ENCODE measurements at regions not wholly inside any gene's neighbourhood (a gene's known extent, or its start where the extent isn't known, plus 50 kb on each side); places are given as distances from the start of the nearest gene placed in this dataset.
"Not testable (repeated sequence)": the region's sequence is repeated elsewhere in the genome, so short reads cannot be mapped to it uniquely, and the experiment has no call there.

- not testable (repeated sequence) for TF ChIP-seq CTCF (IDR thresholded peaks at IDR 0.05); ZBTB21 (CRISPR knock-in tag; IDR thresholded peaks at IDR 0.05; ENCODE audit: borderline replicate concordance); FOXP4 (CRISPR knock-in tag; IDR thresholded peaks at IDR 0.05); SMAD3 (CRISPR knock-in tag; IDR thresholded peaks at IDR 0.05; ENCODE audit: borderline replicate concordance)
Measured at GRCh38 chr9:39649029-39649428, 293.6 kb downstream of the SPATA31A1 start.
